Fibroblast of pulmonary artery (primary cell): ENCODE measurements at regions not wholly inside any gene's neighbourhood (a gene's known extent, or its start where the extent isn't known, plus 50 kb on each side); places are given as distances from the start of the nearest gene placed in this dataset.
"Not testable (repeated sequence)": the region's sequence is repeated elsewhere in the genome, so short reads cannot be mapped to it uniquely, and the experiment has no call there.

Source experiments
- DNase-seq: peaks from one replicate; pipeline ENCODE4 v3.0.0-alpha.2; 2010; ENCODE audit warnings: low read depth
- H3K4me3 ChIP-seq: replicated peaks from 2 replicates; pipeline ENCODE4 v1.5.1; 2011; ENCODE audit warnings: low read depth, mild to moderate bottlenecking, control low read depth, low read length, moderate library complexity
- CTCF ChIP-seq: IDR thresholded peaks from 2 replicates; pipeline ENCODE4 v1.5.1; 2011; ENCODE audit warnings: mild to moderate bottlenecking, control low read depth, low read length, inconsistent platforms; ENCODE audit errors: missing control alignments

- no peak for TF ChIP-seq CTCF
- H3K4me3 ChIP-seq: no peak overlapping the region
- peak; percentile 13 for DNase-seq
Measured at GRCh38 chr11:37298173-37298572, 700.1 kb upstream of the RAG2 start.

GRCh38 chr11:37286890-37287289, 688.9 kb upstream of the RAG2 start:
- no peak for DNase-seq
- H3K4me3 ChIP-seq: no peak overlapping the region
- TF ChIP-seq CTCF: no peak

GRCh38 chr11:37282367-37282766, 684.3 kb upstream of the RAG2 start:
- DNase-seq: no peak
- no peak for TF ChIP-seq CTCF

GRCh38 chr11:37280200-37280599, 682.2 kb upstream of the RAG2 start:
- no peak for TF ChIP-seq CTCF
- no peak for DNase-seq
- no peak overlapping the region for H3K4me3 ChIP-seq

More at GRCh38 chr11:37282367-37282766, 684.3 kb upstream of the RAG2 start:
- no peak overlapping the region for H3K4me3 ChIP-seq

GRCh38 chr11:37277896-37278465, 679.9 kb upstream of the RAG2 start:
- H3K4me3 ChIP-seq: no peak overlapping the region
- no peak for TF ChIP-seq CTCF
- DNase-seq: no peak

GRCh38 chr11:37264783-37265182, 666.7 kb upstream of the RAG2 start:
- no peak overlapping the region for H3K4me3 ChIP-seq
- peak; percentile 82 for DNase-seq
- no peak for TF ChIP-seq CTCF

GRCh38 chr11:37264060-37264459, 666.0 kb upstream of the RAG2 start:
- no peak overlapping the region for H3K4me3 ChIP-seq
- no peak for TF ChIP-seq CTCF
- DNase-seq: peak; percentile 10

- not testable (repeated sequence) for H3K4me3 ChIP-seq, DNase-seq
Measured at GRCh38 chr11:37263467-37263866, 665.4 kb upstream of the RAG2 start.
